ENCODE measurements at regions not wholly inside any gene's neighbourhood (a gene's known extent, or its start where the extent isn't known, plus 50 kb on each side); places are given as distances from the start of the nearest gene placed in this dataset.
"Not testable (repeated sequence)": the region's sequence is repeated elsewhere in the genome, so short reads cannot be mapped to it uniquely, and the experiment has no call there.

GRCh38 chr2:87555082-87555481, 192.8 kb upstream of the PLGLB2 start:
- peak; percentile 38 for DNase-seq

- DNase-seq, result not testable (repeated sequence)
These were observed 188.9 kb upstream of the PLGLB2 start for GRCh38 chr2:87559001-87559400.

GRCh38 chr2:87559735-87560134, 188.2 kb upstream of the PLGLB2 start:
- not testable (repeated sequence) for DNase-seq

- peak; percentile 25 for DNase-seq
These were observed 182.8 kb upstream of the PLGLB2 start for GRCh38 chr2:87565116-87565515.

GRCh38 chr2:87566531-87566930, 181.4 kb upstream of the PLGLB2 start:
- peak; percentile 17 for DNase-seq

GRCh38 chr2:87567093-87567492, 180.8 kb upstream of the PLGLB2 start:
- not testable (repeated sequence) for DNase-seq

GRCh38 chr2:87567912-87568311, 180.0 kb upstream of the PLGLB2 start:
- DNase-seq, result not testable (repeated sequence)

GRCh38 chr2:87568554-87569278, 179.2 kb upstream of the PLGLB2 start:
- DNase-seq, result not testable (repeated sequence)

GRCh38 chr2:87569689-87570397, 178.0 kb upstream of the PLGLB2 start:
- DNase-seq, result not testable (repeated sequence)

GRCh38 chr2:87571889-87572465, 175.9 kb upstream of the PLGLB2 start:
- DNase-seq, result not testable (repeated sequence)

- DNase-seq, result not testable (repeated sequence)
These were observed 175.0 kb upstream of the PLGLB2 start for GRCh38 chr2:87572906-87573305.

GRCh38 chr2:87573386-87574192, 174.3 kb upstream of the PLGLB2 start:
- not testable (repeated sequence) for DNase-seq

GRCh38 chr2:87574193-87575119, 173.4 kb upstream of the PLGLB2 start:
- not testable (repeated sequence) for DNase-seq

- DNase-seq, result not testable (repeated sequence)
These were observed 172.7 kb upstream of the PLGLB2 start for GRCh38 chr2:87575138-87575537.

- DNase-seq, result not testable (repeated sequence)
These were observed 170.5 kb upstream of the PLGLB2 start for GRCh38 chr2:87577358-87577757.

- DNase-seq, result not testable (repeated sequence)
These were observed 165.7 kb upstream of the PLGLB2 start for GRCh38 chr2:87582152-87582551.

GRCh38 chr2:87582579-87582978, 165.3 kb upstream of the PLGLB2 start:
- peak; percentile 35 for DNase-seq

- DNase-seq, result not testable (repeated sequence)
These were observed 164.5 kb upstream of the PLGLB2 start for GRCh38 chr2:87583370-87583769.

GRCh38 chr2:87583803-87584202, 164.1 kb upstream of the PLGLB2 start:
- DNase-seq, result not testable (repeated sequence)

GRCh38 chr2:87584268-87584906, 163.5 kb upstream of the PLGLB2 start:
- DNase-seq, result peak; percentile 26

- not testable (repeated sequence) for DNase-seq
These were observed 160.0 kb upstream of the PLGLB2 start for GRCh38 chr2:87587934-87588333.

Measured in fibroblast of skin of right quadriceps (primary cell).